GM19467 (cell line): ENCODE measurements at regions not wholly inside any gene's neighbourhood (a gene's known extent, or its start where the extent isn't known, plus 50 kb on each side); places are given as distances from the start of the nearest gene placed in this dataset.

Source experiments
- ATAC-seq: cut with Tn5 transposase; IDR thresholded peaks from one replicate; pipeline ENCODE4 v1.9.1; 2021; ENCODE audit warnings: mild to moderate bottlenecking, moderate library complexity; ENCODE audit not compliant: unreplicated experiment

GRCh38 chr5:73295447-73295846 lies 122.5 kb downstream of the TMEM174 start:
- no peak for ATAC-seq

- ATAC-seq, result no peak
These were observed 119.9 kb downstream of the TMEM174 start for GRCh38 chr5:73292816-73293459.

- no peak for ATAC-seq
These were observed 118.9 kb downstream of the TMEM174 start for GRCh38 chr5:73291873-73292272.

DNA sequence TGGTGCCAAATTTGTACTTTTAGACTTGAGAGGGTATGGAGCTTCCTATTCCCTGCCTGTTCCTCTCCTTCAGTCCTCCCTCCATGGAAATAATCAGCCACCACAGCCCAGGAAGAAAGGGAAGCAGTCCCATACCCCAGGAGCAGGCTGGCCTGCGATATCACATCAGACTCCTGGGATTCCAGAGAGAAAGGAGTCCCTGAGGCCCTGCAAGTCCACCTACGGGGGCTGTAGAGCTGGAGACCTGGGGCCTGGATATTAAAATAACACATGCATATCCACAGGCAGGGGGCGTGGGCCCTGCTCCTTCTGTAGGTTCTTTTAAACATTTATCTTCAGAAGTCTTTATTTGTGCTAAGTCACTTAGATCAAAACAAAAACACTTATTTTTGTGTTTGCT lies 117.2 kb downstream of the TMEM174 start:
- ATAC-seq, result no peak

GRCh38 chr5:73288803-73289720 lies 116.1 kb downstream of the TMEM174 start:
- no peak for ATAC-seq

DNA sequence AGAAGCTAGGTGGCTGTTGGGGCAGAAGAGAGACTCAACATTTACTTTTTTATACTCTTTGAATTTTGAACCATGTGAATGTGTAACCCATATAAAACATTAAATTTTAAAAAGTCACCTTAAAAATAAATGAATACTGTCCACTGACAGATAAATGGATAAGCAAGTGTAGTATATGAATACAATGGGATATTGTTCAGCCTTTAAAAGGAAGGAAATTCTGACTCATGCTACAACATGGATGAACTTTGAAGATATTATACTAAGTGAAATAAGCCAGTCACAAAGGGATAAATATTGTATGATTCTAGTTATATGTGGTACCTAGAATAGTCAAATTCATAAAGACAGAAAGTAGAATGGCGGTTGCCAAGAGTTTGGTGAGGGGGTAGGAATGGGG lies 113.9 kb downstream of the TMEM174 start:
- no peak for ATAC-seq

GRCh38 chr5:73284985-73285384 lies 112.0 kb downstream of the TMEM174 start:
- ATAC-seq, result no peak

GRCh38 chr5:73284220-73284795 lies 111.3 kb downstream of the TMEM174 start:
- no peak for ATAC-seq

DNA sequence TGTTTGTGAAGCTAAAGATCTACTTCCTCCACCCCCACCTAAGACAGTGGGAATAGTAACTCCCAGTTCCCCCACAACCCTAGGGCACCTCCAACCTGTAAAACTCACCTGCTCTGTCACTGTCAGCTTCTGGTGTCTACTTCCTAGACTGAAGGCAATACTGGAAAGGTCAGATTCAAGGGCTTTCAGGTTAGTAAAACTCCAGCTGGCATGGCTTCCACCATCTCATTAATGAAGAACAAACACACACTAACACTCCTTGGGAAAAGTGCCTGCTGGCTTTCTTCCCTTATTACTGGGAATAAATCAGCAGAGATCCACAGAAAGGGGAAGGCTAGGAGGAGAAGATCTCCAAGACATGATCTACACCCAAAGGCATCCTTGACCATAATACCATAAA lies 109.9 kb downstream of the TMEM174 start:
- ATAC-seq, result no peak

- no peak for ATAC-seq
These were observed 109.4 kb downstream of the TMEM174 start for GRCh38 chr5:73282383-73282782.

GRCh38 chr5:73280821-73281746 lies 108.1 kb downstream of the TMEM174 start:
- no peak for ATAC-seq

GRCh38 chr5:73280386-73280785 lies 107.4 kb downstream of the TMEM174 start:
- ATAC-seq, result no peak

- no peak for ATAC-seq
These were observed 106.8 kb downstream of the TMEM174 start for GRCh38 chr5:73279805-73280204.

- ATAC-seq, result no peak
These were observed 105.7 kb downstream of the TMEM174 start for GRCh38 chr5:73278693-73279092.

- no peak for ATAC-seq
These were observed 102.1 kb downstream of the TMEM174 start for GRCh38 chr5:73274881-73275663.

GRCh38 chr5:73274121-73274520 lies 101.1 kb downstream of the TMEM174 start:
- no peak for ATAC-seq

GRCh38 chr5:73273379-73274050 lies 100.5 kb downstream of the TMEM174 start:
- no peak for ATAC-seq

GRCh38 chr5:73272351-73272750 lies 99.4 kb downstream of the TMEM174 start:
- ATAC-seq, result no peak

DNA sequence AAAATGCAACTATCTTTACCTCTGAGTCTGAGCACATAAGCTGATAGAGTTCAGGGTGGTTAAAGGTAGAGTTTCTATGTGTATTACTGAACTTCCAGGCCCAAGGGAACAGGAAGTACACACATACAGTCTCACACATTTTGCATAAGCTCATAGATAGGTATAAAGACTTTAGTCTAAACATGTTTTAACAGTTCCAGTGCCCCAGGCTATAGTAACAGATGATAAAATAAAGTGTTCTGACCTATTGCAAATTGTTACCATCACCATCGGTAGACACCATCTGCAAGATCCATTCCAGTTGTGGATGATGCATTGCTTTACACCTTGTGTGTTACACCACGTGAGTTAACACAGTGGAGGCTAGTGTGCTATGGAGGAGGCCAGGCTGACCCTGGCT lies 95.8 kb downstream of the TMEM174 start:
- ATAC-seq, result no peak
